ENCODE measurements at regions not wholly inside any gene's neighbourhood (a gene's known extent, or its start where the extent isn't known, plus 50 kb on each side); places are given as distances from the start of the nearest gene placed in this dataset.

DNA sequence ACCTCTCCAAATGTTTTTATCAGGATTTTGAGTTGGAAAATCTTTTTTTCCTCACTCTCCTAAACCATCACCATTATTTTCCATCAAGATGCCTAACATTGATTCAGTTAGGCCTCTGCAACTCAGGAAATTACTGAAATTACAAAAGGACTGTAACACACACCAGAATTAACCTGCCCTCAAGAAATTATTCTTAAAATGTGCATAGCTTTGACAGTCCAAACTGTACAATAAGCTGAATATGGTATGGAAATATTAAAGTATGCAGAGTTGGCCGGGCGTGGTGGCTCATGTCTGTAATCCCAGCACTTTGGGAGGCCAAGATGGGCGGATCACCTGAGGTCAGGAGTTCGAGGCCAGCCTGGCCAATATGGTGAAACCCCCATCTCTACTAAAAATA lies 50.2 kb upstream of the PHLPP1 start:
- no peak for TF ChIP-seq CEBPB (IDR thresholded peaks at IDR 0.05; ENCODE audit: low read depth, low read length)
- TF ChIP-seq, protein P1, sequence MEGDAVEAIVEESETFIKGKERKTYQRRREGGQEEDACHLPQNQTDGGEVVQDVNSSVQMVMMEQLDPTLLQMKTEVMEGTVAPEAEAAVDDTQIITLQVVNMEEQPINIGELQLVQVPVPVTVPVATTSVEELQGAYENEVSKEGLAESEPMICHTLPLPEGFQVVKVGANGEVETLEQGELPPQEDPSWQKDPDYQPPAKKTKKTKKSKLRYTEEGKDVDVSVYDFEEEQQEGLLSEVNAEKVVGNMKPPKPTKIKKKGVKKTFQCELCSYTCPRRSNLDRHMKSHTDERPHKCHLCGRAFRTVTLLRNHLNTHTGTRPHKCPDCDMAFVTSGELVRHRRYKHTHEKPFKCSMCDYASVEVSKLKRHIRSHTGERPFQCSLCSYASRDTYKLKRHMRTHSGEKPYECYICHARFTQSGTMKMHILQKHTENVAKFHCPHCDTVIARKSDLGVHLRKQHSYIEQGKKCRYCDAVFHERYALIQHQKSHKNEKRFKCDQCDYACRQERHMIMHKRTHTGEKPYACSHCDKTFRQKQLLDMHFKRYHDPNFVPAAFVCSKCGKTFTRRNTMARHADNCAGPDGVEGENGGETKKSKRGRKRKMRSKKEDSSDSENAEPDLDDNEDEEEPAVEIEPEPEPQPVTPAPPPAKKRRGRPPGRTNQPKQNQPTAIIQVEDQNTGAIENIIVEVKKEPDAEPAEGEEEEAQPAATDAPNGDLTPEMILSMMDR (conservative IDR thresholded peaks at IDR 0.05; ENCODE audit: low read depth, low read length): no peak

All from IMR-90 (cell line).